ENCODE measurements at regions not wholly inside any gene's neighbourhood (a gene's known extent, or its start where the extent isn't known, plus 50 kb on each side); places are given as distances from the start of the nearest gene placed in this dataset.
"Not testable (repeated sequence)": the region's sequence is repeated elsewhere in the genome, so short reads cannot be mapped to it uniquely, and the experiment has no call there.

- ATAC-seq, result no peak
- Histone ChIP-seq H3K9me3 (no peaks in the 10 kb centered on the region), H3K27ac (no peak overlapping the region), H3K27me3 (no peaks in the 10 kb centered on the region), H3K4me3 (no peak overlapping the region), H3K4me1 (peaks cover 3 to 5% of the 10 kb centered on the region in 2 donors), H3K36me3 (no peaks in the 10 kb centered on the region)
- intact Hi-C loops (cut with DNase I; ENCODE audit: low total_unique reads) (loop anchor here (2.0 kb wide), 1 partner anchor 95 kb away; no protein-coding TSS in a partner anchor), in situ Hi-C loops (cut with MboI; ENCODE audit: low sequenced_read_pairs in 4 of 4) (loop anchor here (5.0 to 10.0 kb wide), 3 partner anchors 125 to 135 kb away; no protein-coding TSS in a partner anchor)
- TF ChIP-seq, protein P1, sequence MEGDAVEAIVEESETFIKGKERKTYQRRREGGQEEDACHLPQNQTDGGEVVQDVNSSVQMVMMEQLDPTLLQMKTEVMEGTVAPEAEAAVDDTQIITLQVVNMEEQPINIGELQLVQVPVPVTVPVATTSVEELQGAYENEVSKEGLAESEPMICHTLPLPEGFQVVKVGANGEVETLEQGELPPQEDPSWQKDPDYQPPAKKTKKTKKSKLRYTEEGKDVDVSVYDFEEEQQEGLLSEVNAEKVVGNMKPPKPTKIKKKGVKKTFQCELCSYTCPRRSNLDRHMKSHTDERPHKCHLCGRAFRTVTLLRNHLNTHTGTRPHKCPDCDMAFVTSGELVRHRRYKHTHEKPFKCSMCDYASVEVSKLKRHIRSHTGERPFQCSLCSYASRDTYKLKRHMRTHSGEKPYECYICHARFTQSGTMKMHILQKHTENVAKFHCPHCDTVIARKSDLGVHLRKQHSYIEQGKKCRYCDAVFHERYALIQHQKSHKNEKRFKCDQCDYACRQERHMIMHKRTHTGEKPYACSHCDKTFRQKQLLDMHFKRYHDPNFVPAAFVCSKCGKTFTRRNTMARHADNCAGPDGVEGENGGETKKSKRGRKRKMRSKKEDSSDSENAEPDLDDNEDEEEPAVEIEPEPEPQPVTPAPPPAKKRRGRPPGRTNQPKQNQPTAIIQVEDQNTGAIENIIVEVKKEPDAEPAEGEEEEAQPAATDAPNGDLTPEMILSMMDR (IDR thresholded peaks at IDR 0.05 in 4 of 5, conservative IDR thresholded peaks at IDR 0.05 in 1 of 5), result no peak
- no peak for TF ChIP-seq POLR2A (IDR thresholded peaks at IDR 0.05)
- no peak for DNase-seq
Observed at GRCh38 chr5:157949520-157949919, 90.6 kb upstream of the CLINT1 start.

- ATAC-seq (peak; percentile 98 to 99), DNase-seq (peak; percentile 59 to 77)
- Histone ChIP-seq H3K4me1 (peaks cover 3 to 5% of the 10 kb centered on the region in 2 donors), H3K27me3 (no peaks in the 10 kb centered on the region), H3K27ac (no peak overlapping the region), H3K4me3 (peak overlapping the region in 1 of 4 donors; percentile 23), H3K9me3 (no peaks in the 10 kb centered on the region), H3K36me3 (no peaks in the 10 kb centered on the region)
- TF ChIP-seq, protein P1 (IDR thresholded peaks at IDR 0.05 in 4 of 5, conservative IDR thresholded peaks at IDR 0.05 in 1 of 5), result peak; percentile 51 to 87 (median 77)
- TF ChIP-seq POLR2A (IDR thresholded peaks at IDR 0.05), result no peak
- in situ Hi-C loops (cut with MboI; ENCODE audit: low sequenced_read_pairs in 4 of 4) (loop anchor here (5.0 to 10.0 kb wide), 3 partner anchors 124 to 134 kb away; no protein-coding TSS in a partner anchor), intact Hi-C loops (cut with DNase I; ENCODE audit: low total_unique reads) (loop anchor here (1.0 to 2.0 kb wide), 2 partner anchors 94 to 133 kb away; no protein-coding TSS in a partner anchor)
Observed at GRCh38 chr5:157948738-157949410, 89.9 kb upstream of the CLINT1 start.

DNA sequence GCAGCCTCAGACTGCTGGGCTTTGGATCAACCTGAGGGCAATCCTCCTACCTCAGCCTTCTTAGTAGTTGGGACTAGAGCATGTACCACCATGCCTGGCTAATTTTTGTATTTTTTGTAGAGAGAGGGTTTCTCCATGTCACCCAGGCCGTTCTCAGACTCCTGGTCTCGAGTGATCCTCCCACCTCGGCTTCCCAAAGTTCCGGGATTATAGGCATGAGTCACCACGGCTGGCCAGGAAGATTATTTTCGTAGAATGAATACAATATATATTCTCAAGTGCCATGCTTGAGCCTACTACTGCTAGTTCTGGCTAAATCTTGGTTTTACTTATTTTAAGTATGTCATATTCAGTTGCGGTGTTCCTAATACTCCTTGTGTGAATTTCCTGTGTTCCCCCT, 88.2 kb upstream of the CLINT1 start:
- in situ Hi-C loops (cut with MboI; ENCODE audit: low sequenced_read_pairs in 4 of 4) (loop anchor here (5.0 to 10.0 kb wide), 3 partner anchors 122 to 132 kb away; no protein-coding TSS in a partner anchor), intact Hi-C loops (cut with DNase I; ENCODE audit: low total_unique reads) (no loop called here)
- Histone ChIP-seq H3K9me3 (no peaks in the 10 kb centered on the region), H3K27ac (no peak overlapping the region), H3K36me3 (no peaks in the 10 kb centered on the region), H3K4me1 (peaks cover 3 to 5% of the 10 kb centered on the region in 2 donors), H3K4me3 (no peak overlapping the region), H3K27me3 (no peaks in the 10 kb centered on the region)
- DNase-seq (no peak), ATAC-seq (no peak)
- TF ChIP-seq POLR2A (IDR thresholded peaks at IDR 0.05), result no peak
- TF ChIP-seq, protein P1 (IDR thresholded peaks at IDR 0.05 in 4 of 5, conservative IDR thresholded peaks at IDR 0.05 in 1 of 5), result no peak

GRCh38 chr5:157945822-157946221, 86.9 kb upstream of the CLINT1 start:
- in situ Hi-C loops (cut with MboI; ENCODE audit: low sequenced_read_pairs in 4 of 4), result loop anchor here (5.0 to 10.0 kb wide), 3 partner anchors 121 to 131 kb away; no protein-coding TSS in a partner anchor
- DNase-seq; H3K27me3 ChIP-seq; H3K9me3 ChIP-seq; H3K4me3 ChIP-seq; intact Hi-C loops (cut with DNase I; ENCODE audit: low total_unique reads); H3K27ac ChIP-seq; H3K36me3 ChIP-seq; H3K4me1 ChIP-seq; ATAC-seq: not testable (repeated sequence)

DNA sequence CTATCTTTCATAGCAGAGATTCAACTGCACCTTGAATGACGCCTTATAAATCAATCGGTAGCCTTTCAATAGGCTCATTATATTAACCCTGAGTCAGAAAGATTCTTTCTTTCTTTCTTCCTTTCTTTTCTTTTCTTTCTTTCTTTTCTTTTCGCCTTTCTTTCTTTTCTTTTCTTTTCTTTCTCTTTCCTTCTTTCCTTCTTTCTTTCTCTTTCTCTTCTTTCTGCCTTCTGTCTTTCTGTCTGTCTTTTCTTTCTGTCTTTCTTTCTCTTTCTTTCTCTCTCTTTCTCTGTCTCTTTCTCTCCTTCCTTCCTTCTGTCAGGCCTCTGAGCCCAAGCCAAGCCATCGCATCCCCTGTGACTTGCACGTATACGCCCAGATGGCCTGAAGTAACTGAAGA, 86.0 kb upstream of the CLINT1 start:
- H3K4me1 ChIP-seq, result peaks cover 3 to 5% of the 10 kb centered on the region in 2 donors
- H3K36me3 ChIP-seq, result no peaks in the 10 kb centered on the region
- H3K27ac ChIP-seq, result no peak overlapping the region
- in situ Hi-C loops (cut with MboI; ENCODE audit: low sequenced_read_pairs in 4 of 4) (loop anchor here (5.0 to 10.0 kb wide), 3 partner anchors 120 to 130 kb away; no protein-coding TSS in a partner anchor), intact Hi-C loops (cut with DNase I; ENCODE audit: low total_unique reads) (no loop called here)
- no peak overlapping the region for H3K4me3 ChIP-seq
- TF ChIP-seq, protein P1 (IDR thresholded peaks at IDR 0.05 in 4 of 5, conservative IDR thresholded peaks at IDR 0.05 in 1 of 5), result no peak
- no peak for TF ChIP-seq POLR2A (IDR thresholded peaks at IDR 0.05)
- no peak for DNase-seq
- ATAC-seq, result no peak
- H3K27me3 ChIP-seq, result no peaks in the 10 kb centered on the region
- no peaks in the 10 kb centered on the region for H3K9me3 ChIP-seq

Data from gastrocnemius medialis (tissue), 4 donors.